H1 (cell line): ENCODE measurements at regions not wholly inside any gene's neighbourhood (a gene's known extent, or its start where the extent isn't known, plus 50 kb on each side); places are given as distances from the start of the nearest gene placed in this dataset.

Experiments
- CTCF ChIA-PET: fragments of 300-600 bp; sonication (Branson Sonifier 250); formaldehyde crosslinking; loops from one replicate; lab custom pipeline; 2021; ENCODE audit not compliant: partially characterized antibody; lab: Charles Lee
- POLR2A ChIA-PET: fragments of 300-600 bp; sonication (Branson Sonifier 250); formaldehyde crosslinking; loops from one replicate; lab custom pipeline; 2021; ENCODE audit warnings: inconsistent platforms; ENCODE audit not compliant: partially characterized antibody; lab: Charles Lee
- DNase-seq, 2 experiments: peaks; one replicate each; pipeline versions ENCODE4 v3.0.0 to v3.0.0-alpha.2; 2010 to 2022; ENCODE audit warnings: low spot score in 2 of 2, low read depth in 1 of 2, mixed read lengths in 1 of 2
- FAIRE-seq: peaks from 2 replicates; lab custom pipeline; 2011; peaks lifted over from hg19 to GRCh38; lab: Jason Lieb, UNC
- H2AFZ ChIP-seq: 2 replicates; pipeline ENCODE4 v1.8.1; 2012; ENCODE audit warnings: low read length, inconsistent platforms
- H2AK5ac ChIP-seq: 2 replicates; pipeline ENCODE4 v1.6.1; 2013; ENCODE audit warnings: low read depth, low read length
- H2BK120ac ChIP-seq: replicated peaks from 2 replicates; pipeline ENCODE3; 2013; ENCODE audit warnings: low read depth, low read length, inconsistent platforms
- H2BK12ac ChIP-seq: 2 replicates; pipeline ENCODE4 v1.6.1; 2013; ENCODE audit warnings: low read depth, low read length
- H2BK15ac ChIP-seq: 2 replicates; pipeline ENCODE4 v1.6.1; 2013; ENCODE audit warnings: low read length
- H2BK20ac ChIP-seq: 2 replicates; pipeline ENCODE4 v1.6.1; 2013; ENCODE audit warnings: low read length
- H2BK5ac ChIP-seq: 2 replicates; pipeline ENCODE4 v1.6.1; 2013; ENCODE audit warnings: low read depth, low read length
- H3K14ac ChIP-seq: 2 replicates; pipeline ENCODE4 v1.6.1; 2013; ENCODE audit warnings: inconsistent platforms; ENCODE audit not compliant: insufficient read length
- H3K18ac ChIP-seq: 2 replicates; pipeline ENCODE4 v1.6.1; 2013; ENCODE audit warnings: low read length; ENCODE audit errors: extremely low read depth
- H3K23ac ChIP-seq: 2 replicates; pipeline ENCODE4 v1.6.1; 2013; ENCODE audit warnings: inconsistent platforms; ENCODE audit not compliant: insufficient read length
- H3K23me2 ChIP-seq: 2 replicates; pipeline ENCODE4 v1.6.1; 2013; ENCODE audit warnings: low read depth, low read length
- H3K27ac ChIP-seq: 2 replicates; pipeline ENCODE4 v1.6.1; 2011; ENCODE audit warnings: low read depth, low read length, inconsistent platforms
- H3K27me3 ChIP-seq, 4 experiments: replicated peaks in 1 of 4; 1 replicate in 1 of 4; 2 replicates in 3 of 4; pipeline versions ENCODE4 v1.6.1 to v1.8.1; 2011 to 2013; ENCODE audit warnings: low read length in 3 of 4, mild to moderate bottlenecking in 3 of 4, inconsistent platforms in 2 of 4, mixed read lengths in 2 of 4, moderate library complexity in 1 of 4; ENCODE audit not compliant: control insufficient read depth in 3 of 4, insufficient read depth in 3 of 4; ENCODE audit errors: extremely low read depth in 1 of 4
- H3K36me3 ChIP-seq, 4 experiments: 2 replicates each; pipeline versions ENCODE4 v1.6.1 to v1.8.1; 2011 to 2013; ENCODE audit warnings: mild to moderate bottlenecking in 4 of 4, low read length in 3 of 4, moderate library complexity in 2 of 4, control low read depth in 1 of 4, inconsistent platforms in 1 of 4; ENCODE audit not compliant: insufficient read depth in 4 of 4, control insufficient read depth in 2 of 4
- H3K4ac ChIP-seq: replicated peaks from 2 replicates; pipeline ENCODE3; 2013; ENCODE audit warnings: low read length, low read depth, mixed read lengths, inconsistent platforms; ENCODE audit not compliant: insufficient read length
- H3K4me1 ChIP-seq, 4 experiments: replicated peaks in 1 of 4; 1 replicate in 1 of 4; 2 replicates in 3 of 4; pipeline versions ENCODE4 v1.6.1 to v1.8.1; 2011 to 2013; ENCODE audit warnings: low read length in 3 of 4, inconsistent platforms in 2 of 4, mixed read lengths in 1 of 4; ENCODE audit not compliant: insufficient read depth in 4 of 4, control insufficient read depth in 3 of 4
- H3K4me2 ChIP-seq, 2 experiments: 2 replicates each; pipeline versions ENCODE4 v1.6.1 to v1.8.1; 2011 to 2013; ENCODE audit warnings: low read depth in 2 of 2, low read length in 2 of 2, control low read depth in 1 of 2, inconsistent platforms in 1 of 2, mild to moderate bottlenecking in 1 of 2; ENCODE audit not compliant: insufficient read depth in 1 of 2
- H3K4me3 ChIP-seq, 4 experiments: fragments of 200-600, 300-600 bp in 1 of 4; sonication (generic), shearing (Covaris generic), sonication (Bioruptor Twin) in 1 of 4; 2 replicates each; pipeline versions ENCODE4 v1.5.1 to v1.8.1; 2011 to 2016; ENCODE audit warnings: low read length in 4 of 4, low read depth in 3 of 4, control low read depth in 2 of 4, inconsistent platforms in 2 of 4, mild to moderate bottlenecking in 2 of 4, mixed read lengths in 1 of 4, moderate library complexity in 1 of 4; ENCODE audit not compliant: insufficient read depth in 2 of 4; ENCODE audit errors: extremely low read depth in 1 of 4
- H3K56ac ChIP-seq: replicated peaks from 2 replicates; pipeline ENCODE3; 2013; ENCODE audit warnings: low read depth, mild to moderate bottlenecking, mixed read lengths, low read length, inconsistent platforms; ENCODE audit not compliant: insufficient read length
- H3K79me1 ChIP-seq: 2 replicates; pipeline ENCODE4 v1.6.1; 2013; ENCODE audit warnings: low read depth, low read length, control low read depth
- H3K79me2 ChIP-seq, 2 experiments: 2 replicates each; pipeline versions ENCODE4 v1.6.1 to v1.8.1; 2012 to 2013; ENCODE audit warnings: low read length in 2 of 2, mild to moderate bottlenecking in 2 of 2, inconsistent platforms in 1 of 2; ENCODE audit not compliant: insufficient read depth in 2 of 2, control insufficient read depth in 1 of 2
- H3K9ac ChIP-seq, 4 experiments: replicated peaks in 1 of 4; 1 replicate in 1 of 4; 2 replicates in 3 of 4; pipeline versions ENCODE4 v1.6.1 to v1.8.1; 2011 to 2013; ENCODE audit warnings: low read depth in 3 of 4, low read length in 3 of 4, control low read depth in 2 of 4, mild to moderate bottlenecking in 2 of 4, moderate library complexity in 2 of 4, inconsistent platforms in 1 of 4; ENCODE audit errors: extremely low read depth in 1 of 4
- H3K9me3 ChIP-seq, 2 experiments: 2 replicates each; pipeline versions ENCODE4 v1.6.1 to v1.8.1; 2012 to 2013; ENCODE audit warnings: mild to moderate bottlenecking in 2 of 2, moderate library complexity in 2 of 2, control low read depth in 1 of 2, inconsistent platforms in 1 of 2, low read depth in 1 of 2, low read length in 1 of 2, mixed read lengths in 1 of 2; ENCODE audit not compliant: insufficient read depth in 2 of 2
- H4K20me1 ChIP-seq, 2 experiments: replicated peaks in 1 of 2; 2 replicates each; pipeline versions ENCODE3 to v1.8.1; 2011 to 2013; ENCODE audit warnings: inconsistent platforms in 2 of 2, low read length in 2 of 2, mild to moderate bottlenecking in 1 of 2; ENCODE audit not compliant: insufficient read depth in 2 of 2, control insufficient read depth in 1 of 2
- H4K5ac ChIP-seq: 2 replicates; pipeline ENCODE4 v1.6.1; 2013; ENCODE audit warnings: low read length, low read depth, mixed read lengths, inconsistent platforms; ENCODE audit not compliant: insufficient read length
- H4K8ac ChIP-seq: 2 replicates; pipeline ENCODE4 v1.8.0; 2013; ENCODE audit warnings: mild to moderate bottlenecking, moderate library complexity, low read length, inconsistent platforms; ENCODE audit not compliant: insufficient read depth; ENCODE audit errors: extremely low read depth
- H4K91ac ChIP-seq: replicated peaks from 2 replicates; pipeline ENCODE3; 2013; ENCODE audit warnings: low read length, mixed read lengths, inconsistent platforms; ENCODE audit not compliant: insufficient read length
- EGR1 ChIP-seq: IDR thresholded peaks from 2 replicates; pipeline ENCODE4 v1.6.1; 2011; ENCODE audit warnings: low read depth, low read length, borderline replicate concordance
- HDAC2 ChIP-seq, 2 experiments: fragments of 300-600 bp in 1 of 2; sonication (generic) in 1 of 2; IDR thresholded peaks; 2 replicates each; pipeline ENCODE4 v1.6.1; 2011 to 2012; ENCODE audit warnings: low read depth in 2 of 2, low read length in 2 of 2, mild to moderate bottlenecking in 2 of 2, moderate library complexity in 2 of 2, borderline replicate concordance in 1 of 2, inconsistent platforms in 1 of 2
- HDAC6 ChIP-seq: IDR thresholded peaks from one replicate; pipeline ENCODE4 v1.7.1; 2012; ENCODE audit warnings: low read depth, mild to moderate bottlenecking, inconsistent platforms, low read length, moderate library complexity
- KDM1A ChIP-seq: fragments of 200-600, 300-600 bp; sonication (generic); IDR thresholded peaks from 2 replicates; pipeline ENCODE4 v1.7.1; 2016; ENCODE audit warnings: mild to moderate bottlenecking, low read length, borderline replicate concordance
- KDM4A ChIP-seq: IDR thresholded peaks from one replicate; pipeline ENCODE4 v1.7.1; 2012; ENCODE audit warnings: low read depth, mild to moderate bottlenecking, moderate library complexity, low read length, inconsistent platforms; ENCODE audit not compliant: severe bottlenecking
- POU5F1 ChIP-seq: IDR thresholded peaks from 2 replicates; pipeline ENCODE4 v1.6.1; 2011; ENCODE audit warnings: low read depth, mild to moderate bottlenecking, low read length, moderate library complexity
- SRF ChIP-seq: IDR thresholded peaks from 2 replicates; pipeline ENCODE4 v1.6.1; 2011; ENCODE audit warnings: mild to moderate bottlenecking, low read depth, low read length, moderate library complexity
- WGBS, 2 experiments: shearing (Covaris generic) in 1 of 2; methylation state at CpG; one replicate each; pipeline versions ENCODE4 v1.1.6 to v1.1.7; 2013 to 2015; ENCODE audit warnings: low lambda C conversion rate in 2 of 2, mixed read lengths in 2 of 2, inconsistent platforms in 1 of 2, low coverage in 1 of 2, missing lambda C conversion rate in 1 of 2; ENCODE audit not compliant: insufficient replicate concordance in 2 of 2, insufficient coverage in 1 of 2, insufficient read length in 1 of 2; ENCODE audit errors: extremely low coverage in 1 of 2, missing lambda C conversion rate in 1 of 2; 5-methylcytosine and 5-hydroxymethylcytosine counted together

DNA sequence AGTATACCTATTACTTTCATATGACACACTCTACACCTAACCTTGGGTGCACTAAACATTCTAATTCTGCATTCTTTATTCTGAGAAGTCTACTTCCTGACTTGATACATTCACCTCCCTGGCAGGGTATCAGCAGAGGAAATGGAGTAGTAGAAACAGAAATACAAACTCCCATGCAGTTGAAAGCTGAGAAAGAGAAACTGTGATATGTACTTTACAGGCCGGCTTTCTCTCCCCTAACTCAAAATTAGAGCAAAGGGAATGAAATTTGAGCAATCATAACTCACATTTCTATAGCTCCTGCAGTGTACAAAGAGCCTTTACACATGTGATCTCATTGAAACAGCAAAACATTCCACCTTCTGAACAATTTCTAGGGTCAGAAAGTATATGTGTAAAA lies 135.5 kb upstream of the COL8A1 start:
- TF ChIP-seq HDAC2 (IDR thresholded peaks at IDR 0.05; ENCODE audit: borderline replicate concordance in 1 of 2, low read depth in 2 of 2, low read length in 2 of 2) (no peak), HDAC6 (no peak), SRF (no peak), KDM4A (no peak), KDM1A (no peak), POU5F1 (no peak), EGR1 (no peak)
- H4K20me1 ChIP-seq: no peaks in the 10 kb centered on the region
- H3K23ac ChIP-seq: no peak overlapping the region
- H3K9me3 ChIP-seq: no peaks in the 10 kb centered on the region
- H3K4me1 ChIP-seq: no peaks in the 10 kb centered on the region
- no peak overlapping the region for H3K27ac ChIP-seq
- no peak overlapping the region for H3K18ac ChIP-seq
- no peak overlapping the region for H4K8ac ChIP-seq
- no peaks in the 10 kb centered on the region for H3K27me3 ChIP-seq
- H2BK12ac ChIP-seq: no peak overlapping the region
- H3K23me2 ChIP-seq: no peaks in the 10 kb centered on the region
- no peak overlapping the region for H2BK5ac ChIP-seq
- H3K4me3 ChIP-seq: no peak overlapping the region
- CTCF ChIA-PET: interaction anchor here (1.2 to 1.6 kb wide), 6 partner anchors 134 to 330 kb away, joined by 3 to 4 read pairs (median 4); no protein-coding TSS in a partner anchor
- H2BK15ac ChIP-seq: no peak overlapping the region
- H3K14ac ChIP-seq: no peak overlapping the region
- no peaks in the 10 kb centered on the region for H3K79me2 ChIP-seq
- H3K36me3 ChIP-seq: no peaks in the 10 kb centered on the region
- no peak overlapping the region for H4K5ac ChIP-seq
- H3K79me1 ChIP-seq: no peaks in the 10 kb centered on the region
- H4K91ac ChIP-seq: no peak overlapping the region
- H3K9ac ChIP-seq: no peak overlapping the region
- H2AFZ ChIP-seq: no peak overlapping the region; the same call in 1 of the 2 replicates
- H2AK5ac ChIP-seq: no peak overlapping the region
- H3K4me2 ChIP-seq: no peak overlapping the region
- FAIRE-seq (no peak), DNase-seq (no peak)
- no peak overlapping the region for H2BK120ac ChIP-seq
- POLR2A ChIA-PET: no interaction called here
- WGBS, 2 experiments: 83% methylated on average over 1 of the region's 1 CpG; no CpG with 5 or more reads in 1 of the 2 experiments
- H3K4ac ChIP-seq: no peak overlapping the region
- no peak overlapping the region for H3K56ac ChIP-seq
- no peak overlapping the region for H2BK20ac ChIP-seq
